ENCODE measurements at regions not wholly inside any gene's neighbourhood (a gene's known extent, or its start where the extent isn't known, plus 50 kb on each side); places are given as distances from the start of the nearest gene placed in this dataset.
"Not testable (repeated sequence)": the region's sequence is repeated elsewhere in the genome, so short reads cannot be mapped to it uniquely, and the experiment has no call there.

DNA sequence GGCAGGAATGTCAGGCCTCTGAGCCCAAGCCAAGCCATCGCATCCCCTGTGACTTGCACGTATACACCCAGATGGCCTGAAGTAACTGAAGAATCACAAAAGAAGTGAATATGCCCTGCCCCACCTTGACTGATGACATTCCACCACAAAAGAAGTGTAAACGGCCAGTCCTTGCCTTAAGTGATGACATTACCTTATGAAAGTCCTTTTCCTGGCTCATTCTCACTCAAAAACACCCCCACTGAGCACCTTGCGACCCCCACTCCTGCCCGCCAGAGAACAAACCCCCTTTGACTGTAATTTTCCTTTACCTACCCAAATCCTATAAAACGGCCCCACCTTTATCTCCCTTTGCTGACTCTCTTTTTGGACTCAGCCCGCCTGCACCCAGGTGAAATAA lies 185.8 kb upstream of the MEIS1 start:
- TF ChIP-seq, protein P1, sequence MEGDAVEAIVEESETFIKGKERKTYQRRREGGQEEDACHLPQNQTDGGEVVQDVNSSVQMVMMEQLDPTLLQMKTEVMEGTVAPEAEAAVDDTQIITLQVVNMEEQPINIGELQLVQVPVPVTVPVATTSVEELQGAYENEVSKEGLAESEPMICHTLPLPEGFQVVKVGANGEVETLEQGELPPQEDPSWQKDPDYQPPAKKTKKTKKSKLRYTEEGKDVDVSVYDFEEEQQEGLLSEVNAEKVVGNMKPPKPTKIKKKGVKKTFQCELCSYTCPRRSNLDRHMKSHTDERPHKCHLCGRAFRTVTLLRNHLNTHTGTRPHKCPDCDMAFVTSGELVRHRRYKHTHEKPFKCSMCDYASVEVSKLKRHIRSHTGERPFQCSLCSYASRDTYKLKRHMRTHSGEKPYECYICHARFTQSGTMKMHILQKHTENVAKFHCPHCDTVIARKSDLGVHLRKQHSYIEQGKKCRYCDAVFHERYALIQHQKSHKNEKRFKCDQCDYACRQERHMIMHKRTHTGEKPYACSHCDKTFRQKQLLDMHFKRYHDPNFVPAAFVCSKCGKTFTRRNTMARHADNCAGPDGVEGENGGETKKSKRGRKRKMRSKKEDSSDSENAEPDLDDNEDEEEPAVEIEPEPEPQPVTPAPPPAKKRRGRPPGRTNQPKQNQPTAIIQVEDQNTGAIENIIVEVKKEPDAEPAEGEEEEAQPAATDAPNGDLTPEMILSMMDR (conservative IDR thresholded peaks at IDR 0.05; ENCODE audit: low read depth, low read length) = not testable (repeated sequence)
- TF ChIP-seq EZH2 (IDR thresholded peaks at IDR 0.05; ENCODE audit: borderline replicate concordance, low read depth, low read length, poor library complexity, severe bottlenecking) = not testable (repeated sequence)
